Brain microvascular endothelial cell (primary cell): ENCODE measurements at regions not wholly inside any gene's neighbourhood (a gene's known extent, or its start where the extent isn't known, plus 50 kb on each side); places are given as distances from the start of the nearest gene placed in this dataset.

Experiments used
- DNase-seq: peaks from one replicate; pipeline ENCODE4 v3.0.0-alpha.2; 2020
- H3K27ac ChIP-seq: fragments of 250-450 bp; sonication (Bioruptor Pico); 2 replicates; pipeline ENCODE4 v1.5.1; 2020; ENCODE audit warnings: mild to moderate bottlenecking, moderate library complexity
- H3K27me3 ChIP-seq: fragments of 250-450 bp; sonication (Bioruptor Pico); replicated peaks from 2 replicates; pipeline ENCODE4 v1.5.1; 2020; ENCODE audit warnings: mild to moderate bottlenecking
- H3K36me3 ChIP-seq: fragments of 250-450 bp; sonication (Bioruptor Pico); replicated peaks from 2 replicates; pipeline ENCODE4 v1.5.1; 2020; ENCODE audit warnings: mild to moderate bottlenecking
- H3K4me3 ChIP-seq: 2 replicates; pipeline ENCODE4 v1.5.1; 2011; ENCODE audit warnings: low read depth, mild to moderate bottlenecking, control low read depth, low read length, moderate library complexity
- CTCF ChIP-seq: IDR thresholded peaks from 2 replicates; pipeline ENCODE4 v1.5.1; 2011; ENCODE audit warnings: low read depth, mild to moderate bottlenecking, moderate library complexity, low read length, control low read depth, inconsistent platforms; ENCODE audit errors: missing control alignments
- in situ Hi-C: cut with HindIII; loops from 2 replicates; pipeline ENCODE4 v1.10.0; 2017; ENCODE audit warnings: low sequenced_read_pairs, low pct_ligation_motif_present

GRCh38 chr13:73934215-73934641, 200.0 kb downstream of the KLF12 start:
- Histone ChIP-seq H3K36me3 (no peaks in the 10 kb centered on the region), H3K27me3 (no peaks in the 10 kb centered on the region), H3K27ac (no peak overlapping the region), H3K4me3 (no peak overlapping the region)
- in situ Hi-C loops, result no loop called here
- no peak for TF ChIP-seq CTCF
- DNase-seq, result no peak

- in situ Hi-C loops, result no loop called here
- TF ChIP-seq CTCF, result no peak
- Histone ChIP-seq H3K36me3 (no peaks in the 10 kb centered on the region), H3K4me3 (no peak overlapping the region), H3K27ac (no peak overlapping the region), H3K27me3 (no peaks in the 10 kb centered on the region)
- DNase-seq, result no peak
These were observed 200.4 kb downstream of the KLF12 start for GRCh38 chr13:73933795-73934194.

- no peak for DNase-seq
- in situ Hi-C loops, result no loop called here
These were observed 202.1 kb downstream of the KLF12 start for GRCh38 chr13:73932091-73932490.

GRCh38 chr13:73929287-73929932, 204.8 kb downstream of the KLF12 start:
- no peak for TF ChIP-seq CTCF

More at GRCh38 chr13:73932091-73932490, 202.1 kb downstream of the KLF12 start:
- TF ChIP-seq CTCF, result no peak
- H3K4me3 ChIP-seq, result no peak overlapping the region
- no peaks in the 10 kb centered on the region for H3K27me3 ChIP-seq
- H3K36me3 ChIP-seq, result no peaks in the 10 kb centered on the region
- H3K27ac ChIP-seq, result no peak overlapping the region

GRCh38 chr13:73924607-73925006, 209.6 kb downstream of the KLF12 start:
- DNase-seq, result no peak
- in situ Hi-C loops, result no loop called here
- H3K27ac ChIP-seq, result no peak overlapping the region

More at GRCh38 chr13:73929287-73929932, 204.8 kb downstream of the KLF12 start:
- H3K27me3 ChIP-seq, result no peaks in the 10 kb centered on the region
- H3K36me3 ChIP-seq, result no peaks in the 10 kb centered on the region
- no peak for DNase-seq
- no peak overlapping the region for H3K27ac ChIP-seq
- no peak overlapping the region for H3K4me3 ChIP-seq
- in situ Hi-C loops, result no loop called here

More at GRCh38 chr13:73924607-73925006, 209.6 kb downstream of the KLF12 start:
- Histone ChIP-seq H3K27me3 (no peaks in the 10 kb centered on the region), H3K4me3 (no peak overlapping the region), H3K36me3 (no peaks in the 10 kb centered on the region)
- TF ChIP-seq CTCF, result no peak
